ENCODE measurements at regions not wholly inside any gene's neighbourhood (a gene's known extent, or its start where the extent isn't known, plus 50 kb on each side); places are given as distances from the start of the nearest gene placed in this dataset.
"Not testable (repeated sequence)": the region's sequence is repeated elsewhere in the genome, so short reads cannot be mapped to it uniquely, and the experiment has no call there.

- intact Hi-C loops (cut with micrococcal nuclease) = no loop called here
- no peak for DNase-seq
- ATAC-seq = no peak
Measured at GRCh38 chr1:224558904-224559303, 57.2 kb upstream of the CNIH3 start.

- DNase-seq (no peak), ATAC-seq (no peak)
- intact Hi-C loops (cut with micrococcal nuclease) = no loop called here
Measured at GRCh38 chr1:224559981-224560728, 56.0 kb upstream of the CNIH3 start.

- intact Hi-C loops (cut with micrococcal nuclease); ATAC-seq; DNase-seq: not testable (repeated sequence)
Measured at GRCh38 chr1:224562881-224563280, 53.2 kb upstream of the CNIH3 start.

GRCh38 chr1:224563666-224564065 is 52.5 kb upstream of the CNIH3 start:
- intact Hi-C loops (cut with micrococcal nuclease) = no loop called here
- no peak for DNase-seq
- ATAC-seq = no peak

GRCh38 chr1:224564454-224565084 is 51.5 kb upstream of the CNIH3 start:
- ATAC-seq = no peak
- intact Hi-C loops (cut with micrococcal nuclease) = no loop called here

GRCh38 chr1:224565186-224565585 is 50.9 kb upstream of the CNIH3 start:
- intact Hi-C loops (cut with micrococcal nuclease) = no loop called here
- DNase-seq (no peak), ATAC-seq (no peak)

More at GRCh38 chr1:224564454-224565084, 51.5 kb upstream of the CNIH3 start:
- no peak for DNase-seq

- ATAC-seq = no peak
- intact Hi-C loops (cut with micrococcal nuclease) = no loop called here
- no peak for DNase-seq
Measured at GRCh38 chr1:224565611-224566406, 50.3 kb upstream of the CNIH3 start.

Measured in left ventricle myocardium superior (tissue), 1 donor.